DND-41 (cell line): ENCODE measurements at regions not wholly inside any gene's neighbourhood (a gene's known extent, or its start where the extent isn't known, plus 50 kb on each side); places are given as distances from the start of the nearest gene placed in this dataset.

Experiments used
- CTCF ChIP-seq: IDR thresholded peaks from 2 replicates; pipeline ENCODE4 v1.5.1; 2012; ENCODE audit warnings: borderline replicate concordance, low read length, moderate library complexity, mild to moderate bottlenecking; ENCODE audit not compliant: poor library complexity, severe bottlenecking; ENCODE audit errors: extremely low read depth
- EZH2 ChIP-seq: IDR thresholded peaks from 3 replicates; pipeline ENCODE4 v1.6.1; 2012; ENCODE audit warnings: borderline replicate concordance, low read depth, mild to moderate bottlenecking, moderate library complexity, low read length, inconsistent platforms; ENCODE audit not compliant: severe bottlenecking

GRCh38 chr1:76687307-76688175, 179.7 kb upstream of the ST6GALNAC5 start:
- no peak for TF ChIP-seq CTCF
- TF ChIP-seq EZH2, result no peak
